GM10248 (cell line): ENCODE measurements at regions not wholly inside any gene's neighbourhood (a gene's known extent, or its start where the extent isn't known, plus 50 kb on each side); places are given as distances from the start of the nearest gene placed in this dataset.

ENCODE experiments used
- CTCF ChIA-PET: fragments of 300-600 bp; sonication (Branson Sonifier 250); formaldehyde crosslinking; extraction: SDS; loops from one replicate; lab custom pipeline; 2021; ENCODE audit warnings: antibody characterized with exemption; lab: Yijun Ruan, JAX
- POLR2A ChIA-PET: fragments of 350-650 bp; sonication (Branson Sonifier 250); formaldehyde crosslinking; extraction: SDS; loops from one replicate; lab custom pipeline; 2020; ENCODE audit warnings: antibody characterized with exemption; lab: Yijun Ruan, JAX
- DNase-seq: peaks from one replicate; pipeline ENCODE4 v3.0.0; 2012; ENCODE audit errors: extremely low spot score
- CTCF ChIP-seq: IDR thresholded peaks from 2 replicates; pipeline ENCODE4 v1.5.1; 2012; ENCODE audit warnings: mild to moderate bottlenecking, low read depth; ENCODE audit errors: extremely low read depth, missing control alignments, control extremely low read depth

- TF ChIP-seq CTCF, result no peak
- DNase-seq, result no peak
- POLR2A ChIA-PET, result no interaction called here
- CTCF ChIA-PET, result interaction anchor here (4.1 kb wide), 1 partner anchor 10 kb away, joined by 13 read pairs; no protein-coding TSS in a partner anchor
Observed at GRCh38 chr14:95014036-95014435, 143.3 kb downstream of the DICER1 start.

GRCh38 chr14:95011445-95012006, 145.8 kb downstream of the DICER1 start:
- no peak for DNase-seq
- POLR2A ChIA-PET, result no interaction called here
- TF ChIP-seq CTCF, result no peak
- CTCF ChIA-PET, result interaction anchor here (1.0 kb wide), 1 partner anchor 9 kb away, joined by 3 read pairs; no protein-coding TSS in a partner anchor

- POLR2A ChIA-PET, result no interaction called here
- TF ChIP-seq CTCF, result no peak
- CTCF ChIA-PET, result no interaction called here
- no peak for DNase-seq
Observed at GRCh38 chr14:95008445-95009217, 148.7 kb downstream of the DICER1 start.

- TF ChIP-seq CTCF, result no peak
- DNase-seq, result no peak
- POLR2A ChIA-PET, result no interaction called here
- CTCF ChIA-PET, result no interaction called here
Observed at GRCh38 chr14:95007921-95008320, 149.4 kb downstream of the DICER1 start.

GRCh38 chr14:95006479-95006878, 150.8 kb downstream of the DICER1 start:
- no peak for TF ChIP-seq CTCF
- ChIA-PET POLR2A (no interaction called here), CTCF (interaction anchor here (1.2 to 1.6 kb wide), 2 partner anchors 10 to 29 kb away, joined by 3 read pairs; no protein-coding TSS in a partner anchor)
- no peak for DNase-seq

GRCh38 chr14:95006051-95006450, 151.3 kb downstream of the DICER1 start:
- no peak for DNase-seq
- POLR2A ChIA-PET, result no interaction called here
- CTCF ChIA-PET, result interaction anchor here (1.1 to 1.6 kb wide), 5 partner anchors 10 to 29 kb away, joined by 3 to 5 read pairs (median 3); no protein-coding TSS in a partner anchor
- TF ChIP-seq CTCF, result no peak
